Nephron progenitor cell (in vitro differentiated cells): ENCODE measurements at regions not wholly inside any gene's neighbourhood (a gene's known extent, or its start where the extent isn't known, plus 50 kb on each side); places are given as distances from the start of the nearest gene placed in this dataset.

Experiments
- DNase-seq: peaks from one replicate; pipeline ENCODE4 v3.0.0; 2021
- H3K27ac Mint-ChIP-seq: 2 replicates; pipeline ENCODE4 v1.8.0; 2021; ENCODE audit warnings: mild to moderate bottlenecking, moderate library complexity, mixed read lengths
- H3K27me3 Mint-ChIP-seq: 2 replicates; pipeline ENCODE4 v1.8.0; 2021; ENCODE audit warnings: mild to moderate bottlenecking, low read depth, mixed read lengths; ENCODE audit not compliant: poor library complexity
- H3K36me3 Mint-ChIP-seq: 2 replicates; pipeline ENCODE4 v1.8.0; 2021; ENCODE audit warnings: low read depth, mixed read lengths
- H3K4me1 Mint-ChIP-seq: 2 replicates; pipeline ENCODE4 v1.8.0; 2021; ENCODE audit warnings: mixed read lengths
- H3K4me3 Mint-ChIP-seq: 2 replicates; pipeline ENCODE4 v1.8.0; 2021; ENCODE audit warnings: mild to moderate bottlenecking, moderate library complexity, mixed read lengths
- H3K9me3 Mint-ChIP-seq: 2 replicates; pipeline ENCODE4 v1.8.0; 2021; ENCODE audit warnings: mild to moderate bottlenecking, moderate library complexity, mixed read lengths
- CTCF ChIP-seq: fragments of 200-600 bp; sonication (generic); IDR thresholded peaks from 2 replicates; pipeline ENCODE4 v1.5.0; 2021; ENCODE audit warnings: antibody characterized with exemption

- no peak for TF ChIP-seq CTCF
- peaks cover 34% of the 10 kb centered on the region for H3K4me1 Mint-ChIP-seq
- peaks cover 13% of the 10 kb centered on the region for H3K9me3 Mint-ChIP-seq
- H3K27me3 Mint-ChIP-seq = peaks cover 24% of the 10 kb centered on the region
- DNase-seq = no peak
- no peaks in the 10 kb centered on the region for H3K36me3 Mint-ChIP-seq
- no peak overlapping the region for H3K27ac Mint-ChIP-seq
- no peak overlapping the region for H3K4me3 Mint-ChIP-seq
Measured at GRCh38 chr11:134864968-134865305, 452.9 kb upstream of the B3GAT1 start.

- Mint-ChIP-seq H3K27me3 (peaks cover 24% of the 10 kb centered on the region), H3K27ac (no peak overlapping the region), H3K9me3 (peaks cover 13% of the 10 kb centered on the region), H3K4me3 (no peak overlapping the region), H3K4me1 (peaks cover 34% of the 10 kb centered on the region), H3K36me3 (no peaks in the 10 kb centered on the region)
- no peak for TF ChIP-seq CTCF
- DNase-seq = no peak
Measured at GRCh38 chr11:134864233-134864967, 452.4 kb upstream of the B3GAT1 start.

- DNase-seq = no peak
- Mint-ChIP-seq H3K9me3 (peaks cover 13% of the 10 kb centered on the region), H3K27ac (peak overlapping the region; percentile 48), H3K4me3 (no peak overlapping the region), H3K36me3 (no peaks in the 10 kb centered on the region), H3K27me3 (peaks cover 30% of the 10 kb centered on the region), H3K4me1 (peaks cover 32% of the 10 kb centered on the region)
- TF ChIP-seq CTCF = no peak
Measured at GRCh38 chr11:134863294-134863693, 451.3 kb upstream of the B3GAT1 start.

- no peak overlapping the region for H3K4me3 Mint-ChIP-seq
- H3K27me3 Mint-ChIP-seq = peaks cover 26% of the 10 kb centered on the region
- H3K27ac Mint-ChIP-seq = peak overlapping the region; percentile 48
- H3K4me1 Mint-ChIP-seq = peaks cover 27% of the 10 kb centered on the region
- DNase-seq = no peak
- H3K36me3 Mint-ChIP-seq = no peaks in the 10 kb centered on the region
- TF ChIP-seq CTCF = no peak
- peaks cover 13% of the 10 kb centered on the region for H3K9me3 Mint-ChIP-seq
Measured at GRCh38 chr11:134862587-134863195, 450.6 kb upstream of the B3GAT1 start.

- Mint-ChIP-seq H3K27ac (no peak overlapping the region), H3K27me3 (peaks cover 26% of the 10 kb centered on the region), H3K4me1 (peaks cover 27% of the 10 kb centered on the region), H3K36me3 (no peaks in the 10 kb centered on the region), H3K4me3 (no peak overlapping the region), H3K9me3 (peaks cover 13% of the 10 kb centered on the region)
- no peak for DNase-seq
- TF ChIP-seq CTCF = no peak
Measured at GRCh38 chr11:134862105-134862502, 450.1 kb upstream of the B3GAT1 start.
